ENCODE measurements at regions not wholly inside any gene's neighbourhood (a gene's known extent, or its start where the extent isn't known, plus 50 kb on each side); places are given as distances from the start of the nearest gene placed in this dataset.
A peak's percentile ranks its signal among the peaks of the same experiment; 100 is the strongest.

DNA sequence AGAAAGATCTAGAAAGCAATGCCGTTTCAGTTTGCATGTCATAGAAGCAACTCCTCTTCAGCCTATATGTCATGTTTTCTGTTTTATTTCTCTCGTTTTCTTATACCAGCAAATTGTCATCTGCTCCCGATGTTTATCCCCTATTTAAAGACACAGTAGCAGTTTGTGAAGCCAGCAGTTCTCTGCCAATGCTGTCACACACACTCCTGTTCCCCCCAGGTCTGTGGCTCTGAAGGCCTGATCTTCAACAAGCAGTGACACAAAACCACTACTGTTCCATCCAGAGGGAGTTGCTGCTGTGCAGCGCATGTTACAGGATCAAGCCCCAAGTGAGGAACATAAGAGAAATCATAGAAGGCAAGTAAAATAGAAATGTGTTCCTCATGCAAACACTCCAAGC, 364.1 kb upstream of the SLC30A5 start:
- no peak for DNase-seq

DNA sequence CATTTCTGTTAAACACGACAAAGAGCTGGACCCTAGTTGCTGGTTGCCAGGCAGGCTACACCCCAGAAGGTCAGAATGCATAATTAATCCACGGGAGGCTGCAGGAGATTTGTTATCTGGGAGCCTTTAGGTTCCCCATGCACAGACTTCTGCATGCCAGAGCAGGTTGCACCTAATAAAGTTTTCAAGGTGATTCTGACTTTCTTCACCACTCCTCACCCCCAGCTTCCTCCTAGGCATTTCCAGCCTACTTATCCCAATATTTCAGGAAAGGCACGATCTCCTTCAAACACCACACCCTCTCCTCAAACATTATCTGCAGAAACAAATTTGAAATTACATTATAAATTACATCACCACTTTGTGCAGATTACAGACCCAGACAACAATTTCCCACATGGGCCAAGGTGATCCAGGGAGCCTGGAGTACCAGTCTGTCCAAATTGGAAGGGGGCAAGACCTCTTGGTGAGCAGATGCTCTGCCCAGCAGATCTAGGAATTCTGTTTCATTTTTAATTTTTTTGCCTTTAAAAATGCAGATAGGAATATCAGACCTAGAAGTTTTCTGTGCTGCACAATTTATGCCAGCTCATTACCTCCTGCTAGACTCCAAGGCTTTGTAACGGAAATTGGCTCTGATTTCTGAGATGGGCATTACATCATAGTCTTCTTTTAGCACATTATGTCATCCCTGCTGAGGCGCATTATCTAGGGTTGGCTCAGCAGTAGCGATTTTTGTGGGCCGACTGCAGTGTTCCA, 363.4 kb upstream of the SLC30A5 start:
- DNase-seq, result peak in 1 of 2 experiments; percentile 34

DNA sequence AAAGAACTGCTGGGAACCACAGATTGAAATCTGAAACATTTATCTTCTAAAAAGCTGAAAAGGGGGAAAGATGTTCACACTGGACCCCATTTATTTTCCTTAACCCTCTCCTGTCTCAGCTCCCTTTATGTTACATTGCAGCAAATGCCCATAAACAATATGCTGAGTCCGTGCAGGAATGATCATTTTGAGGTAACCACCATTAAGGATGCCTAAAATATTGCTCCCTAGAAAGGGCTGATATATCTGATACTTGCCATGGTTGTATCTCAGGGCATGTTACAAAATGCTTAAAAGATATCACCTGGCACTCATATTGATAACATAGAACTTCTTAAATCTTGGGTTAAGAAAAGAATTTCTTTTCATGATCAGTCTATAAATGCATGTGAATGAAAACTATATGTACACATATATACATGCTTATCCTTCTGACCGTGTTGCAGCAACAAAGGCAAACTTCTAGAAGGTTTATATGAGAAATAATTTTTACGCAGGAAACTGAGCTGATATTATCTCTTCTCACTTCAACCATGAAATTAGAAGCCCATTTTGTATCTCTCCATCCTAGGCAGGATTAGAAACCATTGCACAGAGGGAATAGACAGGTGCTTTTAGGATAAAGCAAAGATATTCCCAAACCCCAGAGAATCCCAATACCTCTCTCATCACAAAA, 362.7 kb upstream of the SLC30A5 start:
- DNase-seq, result no peak

DNA sequence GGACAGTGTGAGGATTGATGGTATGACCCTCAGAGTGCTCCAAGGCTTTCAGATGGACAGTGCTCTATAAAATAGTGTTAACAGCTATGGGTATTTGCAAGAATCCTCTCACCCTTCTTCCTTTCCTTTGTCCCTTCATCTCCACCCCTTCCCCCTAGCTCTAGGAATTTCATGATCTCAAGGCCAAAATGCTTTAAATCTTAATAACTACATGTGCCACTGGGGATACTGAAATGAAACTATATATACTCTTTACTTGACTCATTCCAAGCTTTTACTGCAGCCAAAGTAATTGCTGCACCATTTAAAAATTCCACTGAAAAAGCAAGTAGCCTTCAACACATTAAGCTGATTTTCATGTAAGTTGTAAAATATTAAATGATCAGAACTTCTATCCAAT, 361.6 kb upstream of the SLC30A5 start:
- DNase-seq, result no peak

DNA sequence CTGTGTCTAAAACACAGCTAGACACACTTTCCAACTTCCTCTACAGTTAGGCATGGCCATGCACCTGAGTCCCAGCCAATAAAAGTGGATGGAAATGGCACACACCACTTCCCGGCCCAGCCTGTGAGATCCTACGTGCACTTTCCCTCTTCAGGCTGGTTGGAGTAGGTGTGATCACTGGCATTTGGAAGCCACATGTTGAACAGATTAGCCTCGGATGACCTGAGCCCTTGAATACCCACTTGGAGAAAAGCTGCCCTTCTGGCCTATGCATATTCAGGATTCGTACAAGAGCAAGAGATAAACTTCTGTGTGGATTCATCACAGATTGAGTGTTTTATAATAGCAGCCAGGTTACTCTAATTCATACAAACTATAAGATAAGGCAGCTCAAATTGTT, 359.0 kb upstream of the SLC30A5 start:
- no peak for DNase-seq

DNA sequence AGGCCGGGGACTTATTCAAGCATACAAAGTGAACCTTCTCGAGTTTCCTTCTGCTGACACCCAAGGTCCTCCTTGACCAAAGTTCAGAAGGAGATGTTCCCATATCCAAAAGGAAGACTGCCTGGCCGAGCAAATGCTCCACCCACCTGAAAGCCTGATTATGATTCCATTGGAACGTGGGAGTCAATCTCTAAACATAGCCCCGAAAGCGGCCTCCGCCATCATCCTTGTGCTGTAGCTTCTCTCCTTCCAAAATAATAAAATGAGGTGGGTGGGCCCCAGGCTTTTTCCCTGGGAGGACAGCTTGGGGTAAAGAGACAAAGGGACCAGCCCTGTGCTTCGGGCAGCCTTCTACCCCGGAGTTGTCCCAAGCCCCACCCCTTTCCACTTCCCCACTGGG, 355.6 kb upstream of the SLC30A5 start:
- DNase-seq, result no peak

DNA sequence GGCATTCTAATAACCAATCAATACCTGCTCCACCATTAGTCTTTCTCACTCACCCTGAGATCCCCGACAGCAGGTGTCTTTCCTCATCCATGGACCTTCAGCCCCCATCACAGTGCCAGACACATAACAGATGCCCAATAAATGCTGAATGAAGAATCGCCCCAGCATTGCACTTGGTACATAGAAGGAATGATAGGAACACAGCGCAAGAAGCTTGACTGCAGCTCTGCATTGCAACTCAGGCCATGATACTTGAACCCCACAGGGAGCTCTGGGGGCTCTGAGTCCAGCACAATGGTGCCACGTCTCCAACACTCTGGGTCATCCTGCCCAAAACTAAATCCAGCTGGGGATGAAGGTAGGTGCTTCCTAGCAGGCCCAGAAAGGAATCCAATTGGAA, 355.0 kb upstream of the SLC30A5 start:
- DNase-seq, result no peak

DNA sequence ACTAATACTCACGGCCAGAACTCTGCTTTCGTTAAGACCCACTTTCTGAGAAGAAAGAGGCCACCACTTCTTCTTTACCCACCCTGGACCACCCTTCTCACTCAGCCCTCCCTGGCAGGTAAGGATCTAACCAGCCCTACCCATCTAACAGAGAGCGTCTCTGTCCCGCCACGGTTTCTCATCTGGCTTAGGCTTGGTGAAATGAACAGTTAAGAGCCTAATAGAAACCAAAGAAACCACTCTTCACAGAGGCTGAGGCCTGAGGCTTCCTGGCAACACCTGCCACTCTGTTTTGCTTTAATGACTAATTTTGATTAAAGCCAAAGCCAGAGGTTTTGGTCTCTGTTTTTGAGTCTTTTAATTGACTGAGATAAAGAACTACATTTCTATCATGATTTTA, 354.1 kb upstream of the SLC30A5 start:
- no peak for DNase-seq

DNA sequence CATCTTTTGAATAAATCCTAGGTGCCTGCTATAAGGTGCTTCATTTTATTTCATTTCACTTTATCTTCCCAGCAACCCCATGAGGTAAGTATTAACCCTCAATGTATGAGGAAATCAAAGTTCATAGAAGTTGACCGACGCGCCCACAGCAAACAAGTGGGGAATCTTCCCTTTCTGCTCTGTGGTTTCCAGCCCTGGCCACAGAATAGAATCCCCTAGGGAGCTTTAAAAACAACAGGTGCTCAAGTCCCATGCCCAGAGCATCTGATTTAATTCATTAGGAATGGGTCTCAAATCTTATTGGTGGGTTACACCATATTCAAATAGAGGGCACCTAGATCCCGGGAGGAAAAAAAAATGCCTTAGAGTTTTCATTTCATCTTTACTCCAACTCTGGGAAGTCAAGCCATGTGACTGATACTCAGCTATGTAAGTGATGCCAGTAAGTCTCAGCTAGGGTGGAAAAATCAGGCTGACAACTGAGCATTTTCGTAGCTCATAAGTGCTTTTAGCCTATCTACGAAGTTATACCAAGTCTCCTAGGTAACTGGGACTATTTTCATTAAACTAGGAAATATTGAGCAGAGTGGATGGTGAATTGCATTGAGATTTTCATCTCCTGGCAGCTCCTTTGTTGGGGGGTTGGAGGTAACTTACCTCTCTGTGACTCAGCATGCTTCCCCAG, 353.4 kb upstream of the SLC30A5 start:
- no peak for DNase-seq

DNA sequence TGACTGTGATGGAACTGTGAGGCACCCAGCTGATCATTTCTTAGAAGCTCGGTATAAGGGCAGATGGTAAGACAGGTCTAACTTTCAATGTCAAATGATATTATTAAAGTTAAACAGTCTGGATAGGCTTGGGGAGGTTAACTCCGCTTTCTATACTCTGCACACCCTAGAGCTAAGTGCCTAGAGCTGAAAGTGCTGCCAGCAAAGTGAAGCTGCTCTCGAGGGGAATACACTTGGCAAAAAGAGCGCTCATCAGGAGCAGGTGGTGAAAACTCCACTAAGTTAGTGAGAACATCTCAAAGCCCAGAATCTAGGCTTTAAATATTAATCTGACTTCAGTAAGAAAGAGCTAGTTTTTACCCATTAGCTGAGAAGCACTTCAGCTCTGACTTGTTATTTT, 349.6 kb upstream of the SLC30A5 start:
- no peak for DNase-seq

DNA sequence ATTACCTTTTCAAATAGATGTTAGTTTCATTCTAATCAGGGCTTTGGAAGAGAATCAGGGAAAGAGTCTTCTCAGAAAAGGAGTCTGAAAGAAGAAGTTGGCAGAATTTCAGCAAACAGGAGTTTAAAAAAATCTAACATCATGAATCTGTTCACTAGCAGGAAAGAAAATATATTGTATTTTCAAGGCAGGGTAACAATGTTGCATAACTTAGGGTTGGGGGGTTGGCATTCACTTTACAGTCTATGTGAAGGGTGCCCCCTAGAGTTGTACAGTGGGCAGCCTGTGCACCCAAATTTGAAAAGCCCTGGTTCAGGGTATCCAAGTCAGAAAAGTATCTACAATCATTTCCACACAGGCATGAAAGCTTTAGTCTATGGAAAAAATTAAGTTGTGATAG, 348.4 kb upstream of the SLC30A5 start:
- DNase-seq, result peak in 1 of 2 experiments; percentile 1

DNA sequence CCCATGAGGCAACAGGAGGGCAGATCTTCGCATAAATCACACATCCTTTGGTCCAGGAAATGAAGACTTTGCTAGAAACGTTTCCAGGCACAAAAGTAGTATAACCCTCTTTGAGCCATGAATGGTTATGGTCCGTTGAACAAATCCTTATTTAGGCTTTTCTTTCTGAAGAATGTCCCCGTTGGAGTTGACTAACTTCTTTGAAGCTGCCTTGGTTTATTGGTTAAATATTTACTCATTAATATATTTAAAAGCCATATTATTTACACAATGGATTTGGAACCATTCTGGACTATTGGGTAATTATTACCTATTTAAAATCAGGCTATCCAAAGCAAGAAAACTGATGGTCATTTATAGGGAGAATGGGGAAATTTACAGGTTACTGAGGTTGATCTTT, 347.6 kb upstream of the SLC30A5 start:
- no peak for DNase-seq

DNA sequence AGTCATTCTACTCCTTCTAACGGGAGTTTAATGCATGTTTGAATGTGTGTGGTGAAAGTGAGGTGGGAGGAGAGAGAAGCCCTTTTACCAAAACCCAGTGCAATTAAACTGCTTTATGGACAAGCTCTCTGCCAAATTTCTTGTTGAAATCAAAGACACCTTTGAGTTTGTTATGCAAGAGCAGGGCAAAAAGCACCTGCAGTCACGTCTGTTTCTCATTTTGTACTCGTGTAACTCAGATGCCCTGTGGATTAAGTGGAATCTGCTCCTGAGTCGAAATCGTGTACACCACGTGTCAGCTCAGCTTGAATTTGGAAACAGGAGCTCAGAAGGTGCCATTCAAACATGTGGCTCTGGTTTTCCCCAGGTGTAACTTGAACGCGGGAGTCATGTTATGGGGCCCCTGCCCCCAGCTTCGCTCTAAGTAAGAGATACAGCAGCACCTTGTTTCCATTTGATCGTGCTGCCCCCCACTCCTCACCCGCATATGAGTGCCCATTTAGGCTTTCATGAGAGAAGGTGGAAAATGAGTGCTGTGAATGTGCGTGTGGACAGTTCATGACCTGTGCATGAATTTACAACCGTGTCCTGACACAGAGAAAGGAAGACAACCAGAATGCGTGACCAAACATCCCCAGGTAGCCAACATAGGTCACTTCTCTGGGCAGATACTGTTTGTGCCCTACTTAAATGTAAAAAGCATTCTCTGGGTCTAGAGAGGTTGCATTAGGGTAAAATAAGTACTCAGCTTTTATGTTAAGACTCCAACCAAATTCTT, 347.0 kb upstream of the SLC30A5 start:
- no peak for DNase-seq

DNA sequence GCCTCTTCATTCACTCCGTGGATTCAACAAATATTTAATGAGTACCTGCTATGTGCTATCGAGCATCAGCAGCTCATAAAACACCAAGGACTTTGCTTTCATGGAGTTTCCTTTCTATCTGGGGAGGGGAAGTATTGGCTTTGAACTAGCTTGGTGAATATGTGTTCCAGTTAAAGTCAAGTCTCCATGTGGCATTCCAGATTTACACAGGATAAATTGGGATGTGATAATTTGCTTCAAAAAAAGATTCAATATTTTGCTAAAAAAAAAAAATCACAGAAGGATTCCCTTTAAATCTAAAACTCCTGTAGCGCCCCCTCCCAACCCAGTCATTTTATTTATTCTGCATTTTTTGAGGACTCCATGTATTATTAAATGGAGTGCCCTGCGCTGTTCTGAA, 346.3 kb upstream of the SLC30A5 start:
- no peak for DNase-seq

DNA sequence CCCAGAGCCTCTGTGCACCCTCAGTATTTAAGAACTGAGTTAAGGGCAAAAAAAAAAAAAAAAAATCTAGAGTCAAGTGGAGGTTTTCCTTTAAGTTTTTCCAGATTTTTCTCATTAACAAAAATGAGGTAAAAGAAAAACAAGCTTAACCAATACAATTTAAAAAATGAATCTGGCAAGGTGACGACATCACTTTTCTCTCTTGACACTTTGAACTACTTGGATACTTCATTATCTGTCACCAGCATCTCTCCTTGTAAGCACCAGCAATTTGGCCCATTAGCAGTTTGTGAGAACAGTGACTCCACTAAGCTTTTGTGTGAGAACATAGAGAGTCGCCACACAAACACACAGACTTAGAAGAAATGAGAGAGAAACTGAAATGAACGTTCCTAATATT, 345.7 kb upstream of the SLC30A5 start:
- no peak for DNase-seq

DNA sequence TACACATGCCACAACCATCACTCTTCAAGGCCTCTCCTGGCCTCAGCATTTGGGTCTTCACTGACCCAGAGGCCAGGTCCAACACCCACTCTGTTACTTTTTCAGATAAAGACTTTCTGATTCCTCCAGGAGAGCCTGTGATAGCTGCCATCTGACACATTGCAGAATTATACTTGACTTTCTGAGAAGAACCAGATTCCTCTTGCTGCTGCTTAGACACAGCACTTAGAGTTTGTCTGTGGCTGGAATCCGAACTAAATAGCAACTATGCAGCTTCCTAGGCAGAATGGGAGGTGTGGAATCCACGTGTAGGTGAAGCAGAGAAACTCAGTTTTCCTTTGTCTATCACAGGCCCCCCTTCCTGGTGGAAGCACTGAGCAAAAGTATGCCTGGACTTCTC, 344.7 kb upstream of the SLC30A5 start:
- no peak for DNase-seq

DNA sequence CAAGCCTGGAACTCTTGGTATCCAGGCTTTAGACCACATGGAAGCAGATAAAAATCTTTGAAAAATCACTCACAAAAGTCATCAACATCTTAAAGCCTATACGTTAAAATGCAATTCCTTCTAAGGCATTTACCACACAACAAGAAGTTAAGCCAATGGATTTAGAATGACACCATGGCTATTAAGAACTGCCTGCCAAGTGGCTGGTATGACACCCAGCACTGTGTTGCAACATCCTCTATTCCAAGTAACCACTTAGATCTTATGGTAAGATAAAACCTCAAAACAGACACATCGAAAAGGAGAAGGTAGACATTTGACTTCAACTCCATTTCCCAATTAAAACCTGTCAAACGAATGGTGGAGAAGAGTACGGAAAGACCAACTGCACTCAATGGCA, 344.2 kb upstream of the SLC30A5 start:
- no peak for DNase-seq

DNA sequence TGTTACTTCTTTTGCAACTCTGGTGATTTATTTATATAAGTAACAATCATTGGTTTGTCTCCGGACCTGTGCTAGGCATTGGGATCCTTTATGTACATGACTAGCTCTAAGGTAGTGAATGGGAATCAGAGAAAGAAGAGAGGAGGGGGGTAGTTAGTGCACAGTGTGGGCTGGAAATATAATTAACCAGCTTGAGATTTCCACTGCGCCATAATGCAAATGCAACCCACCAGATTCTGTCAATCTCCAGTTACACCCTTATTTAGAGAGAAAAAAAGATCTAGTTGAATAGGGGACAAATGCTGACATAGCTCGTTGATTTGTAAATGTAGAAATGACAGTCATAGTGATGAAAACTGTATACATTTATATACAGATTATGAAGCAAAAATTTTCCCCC, 342.2 kb upstream of the SLC30A5 start:
- no peak for DNase-seq

DNA sequence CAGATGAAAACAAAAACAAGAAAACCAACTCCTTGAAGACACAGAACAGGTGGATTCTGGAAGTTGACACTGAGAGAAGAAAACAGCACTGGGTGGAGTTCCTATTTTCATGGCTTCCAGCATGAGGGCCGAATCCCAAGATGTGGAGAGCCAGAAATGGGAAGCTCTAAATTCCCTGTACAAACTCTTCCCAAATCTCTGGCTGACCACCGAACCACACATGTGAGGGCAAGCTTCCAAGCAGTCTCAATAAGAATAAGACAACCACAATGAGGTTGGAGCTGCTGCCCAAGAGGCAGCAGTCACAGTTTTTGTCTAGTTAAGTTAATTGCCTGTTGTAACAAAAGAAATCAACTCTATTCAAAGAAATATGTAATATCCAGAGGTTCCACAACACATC, 339.3 kb upstream of the SLC30A5 start:
- no peak for DNase-seq

DNA sequence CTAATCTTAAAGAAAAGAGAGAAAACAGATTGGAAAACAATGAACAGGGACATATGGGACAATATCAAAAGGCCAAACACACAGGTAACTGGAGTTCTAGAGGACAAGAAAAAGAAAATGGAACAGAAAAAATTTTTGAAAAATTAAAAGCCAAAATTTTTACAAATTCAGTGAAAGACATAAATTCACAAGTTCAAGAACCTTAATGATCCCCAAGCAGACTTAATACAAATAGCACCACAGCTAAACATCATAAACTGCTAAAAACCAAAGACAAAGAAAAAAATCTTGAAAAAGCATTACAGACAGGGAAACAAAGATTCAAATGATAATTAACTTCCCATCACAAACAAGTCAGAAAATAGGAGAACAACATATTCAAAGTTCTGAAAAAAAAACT, 338.5 kb upstream of the SLC30A5 start:
- DNase-seq, result no peak

DNA sequence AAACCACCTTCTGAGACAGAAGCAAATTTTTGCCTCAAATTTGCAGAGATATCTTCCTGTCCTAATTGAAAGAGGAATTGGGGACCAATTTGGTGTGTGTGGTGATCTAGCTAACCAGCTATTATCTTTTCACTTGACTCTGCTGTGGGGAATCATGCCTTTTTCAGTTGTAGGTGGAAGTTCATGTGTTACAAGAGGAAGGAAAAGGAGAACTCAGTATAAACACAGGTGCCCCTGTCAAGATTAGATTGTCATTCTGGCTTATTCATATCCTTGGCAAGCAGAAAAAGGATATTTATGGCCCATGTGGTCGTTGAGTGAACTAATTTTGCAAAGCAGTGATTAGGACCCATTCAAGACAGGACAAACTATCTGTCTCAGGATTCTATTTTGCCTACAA, 336.8 kb upstream of the SLC30A5 start:
- no peak for DNase-seq

DNA sequence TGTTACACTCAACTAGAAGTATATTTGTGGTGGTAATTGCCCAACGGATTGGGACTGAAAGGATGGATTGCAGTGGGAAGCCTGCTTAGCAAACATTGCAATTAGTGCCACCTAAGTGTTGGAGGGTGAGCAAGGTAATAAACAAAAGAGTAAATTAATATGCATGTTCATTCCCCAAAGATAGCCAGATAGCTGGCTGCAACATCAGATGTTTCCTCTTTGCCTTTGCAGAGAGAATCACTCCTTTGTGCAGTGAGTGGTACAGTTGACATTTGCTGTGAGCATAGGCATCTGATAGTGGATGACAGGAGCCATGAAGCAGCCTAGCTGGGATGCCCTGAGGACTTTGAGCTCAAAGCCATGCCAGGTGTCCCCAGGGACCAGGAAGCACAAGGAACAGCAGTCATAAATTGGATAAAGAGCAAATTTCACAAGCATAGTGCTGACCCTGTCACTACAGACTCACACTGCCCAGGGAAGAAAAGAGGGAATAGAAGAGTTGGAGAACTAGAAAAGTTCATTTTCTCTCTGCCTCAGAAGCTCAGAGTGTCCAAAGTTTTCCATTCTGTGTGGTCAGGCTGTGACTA, 336.1 kb upstream of the SLC30A5 start:
- no peak for DNase-seq

DNA sequence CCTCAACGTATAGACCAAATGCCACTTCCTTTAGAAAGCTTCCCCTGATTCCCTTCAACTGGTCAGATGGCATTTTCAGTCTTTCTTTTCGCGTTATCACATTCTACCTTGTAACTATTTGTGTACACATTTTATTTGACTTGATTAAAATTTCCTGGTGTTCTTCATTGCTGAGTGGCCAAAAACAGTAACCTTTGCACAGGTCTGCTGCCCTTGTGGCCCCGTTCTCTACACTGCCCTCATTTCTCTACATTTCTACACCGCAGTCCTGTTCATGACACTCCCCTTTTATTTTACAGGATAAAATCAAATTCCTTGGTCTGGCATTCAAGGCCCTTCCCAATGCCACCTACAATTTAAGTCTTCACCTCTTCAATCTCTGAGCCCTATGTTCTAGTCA, 334.2 kb upstream of the SLC30A5 start:
- DNase-seq, result no peak
